ENCODE measurements at regions not wholly inside any gene's neighbourhood (a gene's known extent, or its start where the extent isn't known, plus 50 kb on each side); places are given as distances from the start of the nearest gene placed in this dataset.

DNA sequence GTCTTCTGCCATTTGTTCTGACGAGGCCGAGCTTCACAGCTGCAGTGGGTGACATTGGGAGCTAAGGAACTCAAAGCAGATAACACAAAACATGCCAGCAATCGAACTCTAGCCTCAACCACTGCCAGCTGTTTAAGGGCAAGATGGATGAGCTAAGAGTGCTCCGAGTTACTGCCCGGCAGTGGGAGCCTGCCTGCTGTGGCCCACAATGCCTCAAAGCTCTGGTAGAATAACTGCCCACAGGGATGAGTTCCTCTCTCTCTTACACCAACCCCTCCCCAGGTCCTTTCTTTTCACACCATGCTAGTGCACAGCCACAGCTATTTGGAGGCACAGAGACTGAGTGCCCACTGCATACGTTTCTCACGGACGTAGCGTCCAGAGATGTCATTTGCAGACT lies 330.5 kb downstream of the FGF9 start:
- DNase-seq (ENCODE audit: low read depth in 2 of 2) = no peak

DNA sequence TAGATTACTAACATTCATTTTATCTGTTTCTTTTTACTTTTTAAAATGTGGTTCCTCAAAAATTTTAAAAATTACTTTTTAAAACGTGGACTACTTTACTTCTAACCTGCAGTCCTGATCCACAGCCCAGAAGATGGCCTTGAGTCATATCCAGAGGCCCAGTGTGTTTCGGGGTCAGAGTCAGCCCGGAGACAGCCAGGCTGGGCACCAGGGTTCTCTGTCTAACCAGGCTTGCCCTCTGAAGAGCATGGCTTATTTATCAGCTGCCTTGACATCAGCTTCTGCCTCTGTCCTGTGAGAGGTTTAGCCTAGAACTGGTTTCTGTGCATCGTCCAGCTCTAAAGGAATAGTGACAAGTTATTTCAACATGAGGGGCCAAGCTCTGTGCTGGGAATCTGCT lies 332.0 kb downstream of the FGF9 start:
- DNase-seq (ENCODE audit: low read depth in 2 of 2) = no peak

DNA sequence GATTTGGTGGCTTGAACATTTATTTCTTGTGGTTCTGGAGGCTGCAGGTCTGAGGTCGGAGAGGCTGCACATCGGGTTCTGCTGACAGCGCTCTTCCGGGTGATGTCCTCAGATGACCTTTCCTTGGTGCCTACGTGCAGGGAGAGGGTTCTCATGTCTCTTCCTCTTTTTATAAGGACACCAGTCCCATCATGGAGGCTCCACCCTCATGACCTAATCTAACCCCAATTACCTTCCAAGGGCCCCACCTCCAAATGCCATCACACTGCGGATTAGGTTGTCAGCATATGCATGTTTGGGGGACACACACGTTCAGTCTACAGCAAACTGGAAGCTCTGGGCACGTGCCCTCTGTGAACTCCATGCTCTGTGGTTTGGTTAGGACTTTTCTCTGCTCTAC lies 338.6 kb downstream of the FGF9 start:
- DNase-seq (ENCODE audit: low read depth in 2 of 2) = no peak

DNA sequence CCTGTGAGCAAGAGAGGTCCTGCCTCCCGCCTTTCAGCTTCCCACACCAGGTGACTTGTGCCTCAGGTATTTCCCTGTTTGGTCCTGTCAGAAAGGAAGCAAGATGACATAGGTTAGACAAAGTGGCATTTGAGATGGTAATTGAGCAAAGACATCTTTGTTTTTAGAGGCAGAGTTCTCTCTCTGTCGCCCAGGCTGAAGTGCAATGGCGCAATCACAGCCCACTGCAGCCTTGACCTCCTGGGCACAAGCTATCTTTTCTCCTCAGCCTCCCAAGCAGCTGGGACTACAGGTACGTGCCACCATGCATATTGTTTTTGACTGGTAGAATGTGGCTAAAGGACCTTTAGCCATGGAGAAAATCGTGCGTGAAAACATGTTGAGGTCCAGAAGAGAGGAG lies 339.1 kb downstream of the FGF9 start:
- DNase-seq (ENCODE audit: low read depth in 2 of 2) = no peak

DNA sequence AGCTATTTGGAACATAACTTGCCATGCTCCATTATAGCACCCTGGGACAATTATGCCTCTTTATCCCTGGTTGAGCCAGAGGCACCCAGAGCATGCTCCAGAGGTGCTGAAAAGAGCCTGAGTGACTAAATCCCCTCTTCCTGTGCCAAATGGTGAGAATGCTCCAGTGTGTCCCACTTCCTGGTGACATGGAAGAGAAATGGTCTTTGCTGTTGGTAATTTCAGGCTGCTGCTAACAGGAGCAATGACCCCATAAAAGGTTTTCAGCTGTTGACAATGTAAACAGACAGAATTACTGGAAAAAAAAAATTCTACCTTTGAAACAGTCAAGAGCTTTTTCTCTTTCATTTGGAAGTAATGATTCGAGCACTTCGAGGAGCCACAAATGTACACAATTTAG lies 341.8 kb downstream of the FGF9 start:
- DNase-seq (ENCODE audit: low read depth in 2 of 2) = no peak

DNA sequence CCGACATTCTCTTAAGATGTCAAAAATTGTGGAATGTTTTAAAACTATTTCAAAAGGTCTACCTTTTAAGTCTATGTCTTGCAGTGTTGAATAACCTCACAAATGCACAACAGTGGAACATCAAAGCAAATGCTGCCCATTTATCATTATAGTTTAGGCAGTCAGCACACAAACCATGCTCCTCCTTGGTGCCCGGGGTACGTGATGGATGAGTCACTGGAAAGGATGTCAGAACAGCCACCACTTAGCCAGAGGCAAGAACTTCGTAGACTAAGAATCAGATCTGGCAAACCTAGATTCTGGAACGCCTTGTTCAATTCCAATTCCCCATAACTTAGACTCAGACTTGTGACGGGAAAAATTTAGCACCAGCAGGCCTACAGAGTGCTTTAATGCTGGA lies 343.6 kb downstream of the FGF9 start:
- DNase-seq (ENCODE audit: low read depth in 2 of 2) = no peak

DNA sequence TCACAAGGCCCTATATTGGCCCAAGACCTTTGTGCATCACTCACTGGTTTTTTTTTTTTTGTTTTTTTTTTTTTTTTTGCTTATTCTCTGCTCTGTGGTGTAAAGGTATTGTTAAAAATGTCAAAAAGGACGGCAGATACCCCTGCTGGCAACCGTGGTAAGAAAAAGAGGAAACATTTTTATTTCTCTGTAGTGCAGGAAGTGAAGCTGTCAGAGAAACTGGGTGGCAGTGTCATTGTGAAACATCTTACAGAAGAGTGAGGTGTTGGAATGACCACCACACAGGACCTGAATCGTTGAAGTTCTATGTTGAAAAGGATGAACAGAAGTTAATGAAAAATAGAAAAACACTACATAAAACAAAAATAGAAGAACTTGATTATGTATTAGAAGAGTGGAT lies 346.4 kb downstream of the FGF9 start:
- no peak for DNase-seq (ENCODE audit: low read depth in 2 of 2)

DNA sequence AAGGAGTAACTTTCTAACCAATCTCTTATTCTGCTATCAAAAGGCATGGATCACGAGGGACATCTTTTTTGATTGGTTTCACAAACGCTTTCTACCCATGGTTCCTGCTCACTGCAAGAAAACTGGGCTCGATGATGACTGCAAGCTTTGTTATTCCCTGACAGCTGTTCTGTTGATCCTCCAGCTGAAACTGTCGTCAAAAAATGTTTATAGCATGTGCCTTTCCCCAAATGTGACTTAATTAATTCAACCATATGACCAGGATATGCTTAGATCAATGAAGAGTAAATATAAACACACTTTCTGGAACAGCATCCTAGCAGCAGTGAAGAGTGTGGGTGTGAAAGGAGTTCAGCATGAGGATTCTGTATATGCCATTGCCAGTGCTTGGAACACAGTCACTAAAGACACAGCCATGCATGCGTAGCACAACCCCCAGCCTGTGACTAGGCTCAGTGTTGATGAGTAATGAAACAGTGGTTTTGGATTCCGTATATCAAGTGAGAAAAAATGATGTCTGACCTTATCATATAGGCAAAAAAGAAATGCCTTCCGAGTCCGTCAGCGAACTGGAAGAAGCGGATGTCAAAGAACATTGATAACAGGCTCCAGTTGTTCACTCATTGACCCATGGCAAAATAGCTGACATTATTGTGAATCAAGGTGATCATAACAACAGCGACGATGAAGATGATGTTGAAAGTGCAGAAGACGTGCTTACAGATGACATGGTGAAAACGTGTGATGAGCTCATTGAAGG lies 347.4 kb downstream of the FGF9 start:
- DNase-seq (ENCODE audit: low read depth in 2 of 2) = no peak

DNA sequence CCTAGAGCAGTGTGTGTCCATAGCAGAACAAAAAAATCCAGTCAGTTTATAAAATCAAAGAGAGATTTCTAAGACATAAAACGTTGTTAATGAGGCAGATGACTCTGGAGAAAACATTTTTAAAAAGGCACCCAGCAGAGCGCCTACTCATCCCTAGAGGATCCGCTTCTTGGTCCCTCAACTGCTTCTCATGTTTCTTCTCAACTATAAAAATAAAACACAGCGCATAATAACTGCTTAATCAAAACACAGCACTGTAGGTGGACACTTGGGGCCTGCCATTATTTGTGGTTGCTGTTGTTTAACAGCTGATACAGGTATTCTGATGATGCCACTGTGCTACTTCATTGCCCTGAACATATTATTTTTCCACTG lies 347.9 kb downstream of the FGF9 start:
- no peak for DNase-seq (ENCODE audit: low read depth in 2 of 2)

DNA sequence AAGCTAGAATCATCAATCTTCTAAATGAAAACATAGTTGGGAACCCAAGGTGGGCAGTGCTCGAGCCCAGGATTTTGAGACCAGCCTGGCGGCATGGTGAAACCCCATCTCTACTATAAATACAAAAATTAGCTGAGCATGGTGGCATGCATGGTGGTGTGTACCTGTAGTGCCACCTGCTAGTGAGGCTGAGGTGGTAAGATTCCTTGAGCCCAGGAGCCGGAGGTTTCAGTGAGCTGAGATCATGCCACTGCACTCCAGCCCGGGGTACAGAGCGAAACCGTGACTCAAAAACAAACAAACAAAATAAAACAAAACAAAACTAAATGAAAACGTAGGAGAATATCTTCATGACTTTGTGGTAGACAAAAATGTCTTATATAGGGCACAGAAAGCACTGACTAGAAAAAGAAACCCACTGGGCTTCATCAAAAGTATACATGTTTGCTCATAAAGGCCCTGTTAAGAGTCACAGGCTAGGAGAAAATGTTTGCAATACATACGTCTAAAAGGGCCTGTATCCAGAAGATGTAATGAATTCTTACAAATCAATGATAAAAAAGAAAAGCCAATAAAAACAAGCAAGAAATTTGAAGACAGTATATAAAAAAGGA lies 353.6 kb downstream of the FGF9 start:
- no peak for DNase-seq (ENCODE audit: low read depth in 2 of 2)

DNA sequence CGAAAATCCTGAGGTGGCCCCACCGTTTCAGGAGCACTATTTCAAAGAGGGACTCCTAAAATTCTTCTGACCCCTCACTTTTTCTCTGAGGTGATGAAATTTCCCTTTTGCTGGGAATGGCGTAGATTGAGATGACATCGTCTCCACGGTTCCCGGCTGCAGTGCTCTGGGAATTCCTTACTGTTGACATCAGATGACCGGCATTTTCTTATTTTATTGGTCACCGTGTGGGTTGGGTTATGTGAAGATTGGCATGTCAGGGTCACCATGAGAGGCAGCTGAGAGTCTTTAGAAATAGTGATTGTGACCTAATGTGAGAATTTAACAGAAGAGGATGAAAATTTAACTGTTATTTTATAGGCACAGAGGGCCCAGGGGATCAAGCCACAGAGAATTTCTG lies 356.7 kb downstream of the FGF9 start:
- DNase-seq (ENCODE audit: low read depth in 2 of 2) = no peak

DNA sequence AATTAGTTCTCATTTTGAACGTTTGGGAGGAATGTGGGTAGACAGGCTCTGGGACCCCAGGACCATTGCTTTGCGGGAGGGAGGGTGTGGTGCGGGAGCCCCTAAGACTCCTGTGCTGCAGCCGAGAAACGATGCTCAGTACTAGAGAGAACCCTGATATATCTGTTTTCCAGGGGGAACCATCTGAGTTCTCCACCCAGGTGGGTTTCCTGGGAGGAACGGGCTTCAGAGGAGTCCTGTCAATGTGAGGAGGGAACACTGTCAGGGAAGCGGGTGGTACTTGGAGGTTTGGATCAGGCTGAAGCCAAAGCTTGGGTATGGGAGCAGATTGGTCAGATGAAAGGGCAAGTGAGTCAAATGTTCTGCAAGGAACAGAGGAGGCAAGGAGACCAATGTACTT lies 358.0 kb downstream of the FGF9 start:
- no peak for DNase-seq (ENCODE audit: low read depth in 2 of 2)

DNA sequence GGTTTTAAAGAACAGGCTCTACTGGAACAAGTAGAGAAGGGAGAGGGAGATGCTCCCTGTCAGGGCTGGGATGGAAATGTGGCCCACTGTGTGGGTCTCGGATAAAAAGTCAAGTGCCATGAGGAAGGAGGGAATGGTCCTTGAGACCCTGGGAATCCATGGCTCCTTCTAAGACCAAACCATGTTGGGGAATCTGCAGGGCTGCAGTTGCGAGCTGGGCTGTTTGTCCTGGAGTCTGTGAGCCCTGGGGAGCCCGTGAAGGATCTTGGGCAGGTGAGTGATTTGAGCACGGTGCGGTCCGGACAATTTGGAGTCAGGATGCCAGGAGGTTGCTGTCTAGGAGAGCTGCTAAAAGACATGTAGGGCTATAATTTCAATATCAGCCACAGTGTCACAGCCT lies 359.4 kb downstream of the FGF9 start:
- no peak for DNase-seq (ENCODE audit: low read depth in 2 of 2)

DNA sequence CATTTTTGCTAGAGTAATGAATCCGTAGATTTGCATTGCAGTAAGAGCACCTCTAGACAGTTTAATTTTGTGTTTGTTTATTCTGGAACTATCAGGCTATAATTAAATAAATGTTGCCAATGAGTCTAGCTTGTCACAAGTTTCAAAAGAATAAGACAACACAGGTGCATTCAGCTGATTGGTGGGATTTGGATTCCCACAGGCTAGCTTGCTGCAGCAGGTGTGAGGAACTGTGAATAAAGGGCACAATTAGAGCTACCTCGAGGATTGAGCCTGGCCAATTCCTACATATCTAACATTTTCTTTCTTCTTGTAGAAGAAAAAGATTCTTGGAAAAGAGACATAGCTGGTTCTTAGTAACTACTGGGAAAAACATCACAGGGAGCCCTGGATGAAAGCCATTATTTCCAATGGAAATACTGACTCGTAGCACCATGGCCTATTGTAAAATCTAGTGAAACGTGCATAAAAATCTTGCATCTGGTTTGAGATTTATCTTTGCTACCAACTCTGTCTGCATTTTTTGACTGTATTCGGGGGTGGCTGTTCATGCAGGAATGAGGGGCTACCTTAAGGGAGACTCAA lies 360.9 kb downstream of the FGF9 start:
- DNase-seq (ENCODE audit: low read depth in 2 of 2) = no peak

DNA sequence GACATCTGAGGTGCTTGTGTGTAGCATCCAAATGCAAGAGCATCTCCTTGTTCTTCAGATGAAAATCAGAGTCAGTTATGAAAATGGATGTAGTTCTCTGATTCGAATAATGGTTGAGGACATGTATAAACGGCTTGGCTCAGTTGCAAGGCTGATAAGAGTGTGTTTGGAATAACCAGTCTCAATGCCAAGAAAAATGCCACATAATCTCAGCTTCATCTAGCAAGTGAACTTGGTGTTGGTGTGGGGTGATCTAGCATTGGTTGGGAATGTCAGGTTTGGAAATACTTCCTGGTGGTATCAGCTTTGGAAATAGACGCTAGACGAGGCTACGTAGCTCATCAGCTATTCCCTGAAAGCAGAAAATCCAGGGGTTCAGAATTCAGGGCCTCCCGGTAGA lies 362.0 kb downstream of the FGF9 start:
- no peak for DNase-seq (ENCODE audit: low read depth in 2 of 2)

DNA sequence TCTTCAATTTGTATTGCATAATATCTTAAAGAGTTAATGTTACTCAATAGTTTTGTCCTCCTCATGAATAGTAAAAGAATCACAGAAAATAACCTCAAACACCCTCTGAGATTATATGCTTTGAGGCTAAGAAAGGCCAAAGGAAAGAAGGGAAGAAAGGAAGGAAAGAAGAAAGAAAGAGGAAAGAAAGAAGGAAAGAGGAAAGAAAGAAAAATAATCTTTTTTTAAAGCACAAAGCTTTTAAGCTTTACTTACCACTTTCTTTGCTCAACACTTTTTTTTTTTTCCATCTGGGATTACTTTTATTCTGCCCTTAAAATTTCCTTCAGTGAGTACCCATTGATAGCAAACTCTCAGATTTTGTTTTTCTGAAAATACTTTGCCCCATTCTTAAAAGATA lies 369.1 kb downstream of the FGF9 start:
- DNase-seq (ENCODE audit: low read depth in 2 of 2) = no peak

DNA sequence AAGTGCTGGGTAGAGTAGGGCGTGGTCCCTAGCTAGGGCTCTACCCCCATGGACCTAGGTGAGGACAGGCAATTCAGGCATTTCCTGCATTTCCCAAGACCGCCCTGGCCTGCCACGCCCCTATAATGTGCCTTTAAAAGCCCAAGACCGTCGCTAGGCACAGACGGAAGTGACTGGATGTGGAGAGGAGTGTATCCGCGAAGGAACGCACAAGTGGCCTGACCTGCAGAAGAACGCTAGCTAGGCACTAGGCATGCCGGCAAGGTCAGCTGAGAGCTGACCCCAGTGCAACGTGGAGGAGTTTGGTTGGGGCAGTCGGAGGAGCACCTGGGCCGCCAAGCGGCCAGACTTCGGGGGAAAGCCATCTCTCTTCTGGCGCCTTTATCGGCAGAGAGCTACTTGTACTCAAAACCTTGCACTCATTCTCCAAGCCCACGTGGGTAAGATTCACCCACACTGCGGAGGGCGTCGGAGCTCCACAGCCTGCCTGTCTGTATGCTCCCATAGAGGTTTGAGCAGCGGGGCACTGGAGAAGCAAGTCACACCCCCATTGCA lies 370.0 kb downstream of the FGF9 start:
- DNase-seq (ENCODE audit: low read depth in 2 of 2) = no peak

DNA sequence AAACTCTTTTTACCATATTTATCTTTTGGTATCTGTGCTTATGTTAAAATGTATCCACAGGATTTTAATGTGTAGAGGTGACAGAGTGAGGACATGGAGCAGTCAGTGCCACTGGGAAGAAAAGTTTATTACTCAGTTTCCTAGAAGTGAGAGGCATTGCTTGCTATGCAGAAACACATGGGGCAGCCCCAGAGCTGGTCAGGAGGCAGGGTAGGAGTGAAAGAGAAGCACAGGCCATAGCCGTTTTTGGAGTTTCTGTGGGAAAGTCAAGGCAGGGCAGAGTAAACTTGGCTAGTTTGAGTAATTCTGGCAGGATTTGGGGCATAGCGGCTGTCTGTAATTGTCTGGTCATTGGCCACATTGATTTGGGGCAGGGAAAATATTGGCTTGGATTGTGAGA lies 370.9 kb downstream of the FGF9 start:
- DNase-seq (ENCODE audit: low read depth in 2 of 2) = no peak

DNA sequence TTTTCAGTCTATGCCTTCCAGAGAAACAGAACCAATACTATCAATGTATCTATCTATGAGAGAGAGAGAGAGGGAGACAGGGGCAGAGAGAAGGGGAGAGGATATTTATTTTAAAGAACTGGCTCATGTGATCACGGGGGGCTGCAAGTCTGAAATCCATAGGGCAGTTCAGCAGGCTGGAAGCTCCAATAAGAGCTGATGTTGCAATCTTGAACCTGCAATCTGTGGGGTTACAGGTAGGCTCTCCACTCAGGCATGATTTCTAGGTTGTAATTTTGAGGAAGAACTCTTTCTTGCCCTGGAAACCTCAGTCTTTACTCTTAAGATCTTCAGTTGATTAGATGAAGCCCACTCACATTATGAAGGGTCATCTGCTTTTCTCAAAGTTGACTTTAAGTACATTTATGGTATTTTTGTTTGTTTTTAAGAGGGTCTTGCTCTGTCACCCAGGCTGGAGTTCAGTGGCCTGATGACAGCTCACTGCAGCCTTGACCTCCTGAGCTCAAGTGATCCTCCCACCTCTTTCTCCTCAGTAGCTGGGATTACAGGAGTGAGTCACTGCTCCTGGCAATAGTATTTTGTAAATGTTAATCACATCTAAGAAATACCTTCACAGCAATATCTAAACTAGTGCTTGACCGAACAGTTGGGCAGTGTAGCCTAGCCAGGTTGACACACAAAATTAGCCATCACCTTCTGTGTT lies 376.4 kb downstream of the FGF9 start:
- DNase-seq (ENCODE audit: low read depth in 2 of 2) = no peak

DNA sequence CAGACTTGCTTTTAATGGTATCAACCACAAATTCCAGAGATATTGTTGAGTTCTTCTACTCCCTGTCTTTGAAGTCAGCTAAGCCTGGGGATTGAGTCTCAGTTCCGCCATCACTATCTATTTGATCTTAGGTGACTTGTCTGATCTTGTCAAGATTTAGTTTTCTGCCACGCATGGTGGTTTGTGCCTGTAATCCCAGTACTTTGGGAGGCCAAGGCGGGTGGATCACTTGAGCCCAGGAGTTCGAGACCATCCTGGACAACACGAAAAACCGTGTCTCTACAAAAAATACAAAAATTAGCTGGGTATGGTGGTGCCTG lies 376.9 kb downstream of the FGF9 start:
- DNase-seq (ENCODE audit: low read depth in 2 of 2) = no peak

DNA sequence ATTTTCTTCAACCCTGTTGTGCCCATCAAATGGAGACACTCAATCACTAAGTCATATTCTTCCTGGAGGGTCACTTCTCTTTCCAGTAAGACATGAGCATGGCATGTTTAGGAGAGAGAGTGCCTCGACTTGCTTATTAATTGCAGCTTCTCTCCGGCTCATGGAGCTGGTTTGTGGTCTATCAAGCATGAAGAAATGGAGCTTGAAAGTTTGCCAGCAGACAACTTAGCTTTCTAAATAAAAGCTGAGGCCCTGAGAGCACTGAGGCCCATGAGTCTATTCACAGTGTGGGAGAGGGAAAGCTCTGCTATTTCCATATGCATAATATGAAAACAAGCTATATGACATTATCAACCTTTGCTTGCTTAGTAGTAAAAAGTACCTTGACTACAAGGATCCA lies 378.5 kb downstream of the FGF9 start:
- no peak for DNase-seq (ENCODE audit: low read depth in 2 of 2)

DNA sequence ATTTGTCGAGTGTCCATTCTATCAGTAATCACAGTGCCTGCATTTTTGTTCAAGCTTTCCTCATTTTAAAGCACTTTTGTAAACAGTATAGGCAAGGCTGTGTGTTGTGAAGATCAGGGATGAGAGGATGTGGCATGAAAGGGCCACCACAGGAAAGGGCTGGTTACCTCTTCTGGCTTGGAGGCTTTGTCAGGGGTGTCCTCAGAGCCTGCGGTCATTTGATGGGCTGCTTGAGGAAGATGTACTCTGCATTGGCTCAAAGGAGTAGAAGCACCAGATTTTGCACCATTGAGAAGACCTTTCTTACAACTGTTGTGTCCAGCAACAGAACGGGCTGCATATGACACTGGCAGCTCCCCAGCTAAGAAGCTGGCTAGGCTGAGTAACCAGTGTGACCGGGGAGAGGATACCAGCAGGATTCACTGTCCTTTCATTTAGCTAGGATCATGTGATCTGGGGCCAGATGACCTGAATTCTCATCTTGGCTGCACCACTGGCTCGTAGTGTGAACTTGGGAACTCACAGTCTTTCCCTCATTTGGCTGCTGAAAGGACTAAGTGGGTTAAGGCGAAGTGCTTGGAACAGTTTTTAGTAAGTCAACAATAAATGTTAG lies 380.2 kb downstream of the FGF9 start:
- DNase-seq (ENCODE audit: low read depth in 2 of 2) = no peak

All from activated CD4-positive, alpha-beta T cell treated with anti-CD3 and anti-CD28 coated beads for 24 hours (primary cell).